Caco-2 (cell line): ENCODE measurements at regions not wholly inside any gene's neighbourhood (a gene's known extent, or its start where the extent isn't known, plus 50 kb on each side); places are given as distances from the start of the nearest gene placed in this dataset.

Experiments
- BruUV-seq: library from RNA; stranded (reverse); fragments of 400-500 nt; replicated peaks from 2 replicates; lab custom pipeline; 2021; lab: Mats Ljungman, UMichigan
- CTCF ChIA-PET: fragments of 300-600 bp; sonication (Branson Sonifier 250); formaldehyde crosslinking; loops from one replicate; lab custom pipeline; 2022; ENCODE audit warnings: antibody characterized with exemption; lab: Charles Lee
- POLR2A ChIA-PET: fragments of 300-600 bp; sonication (Branson Sonifier 250); formaldehyde crosslinking; loops from one replicate; lab custom pipeline; 2022; ENCODE audit warnings: antibody characterized with exemption; lab: Charles Lee
- DNase-seq, 2 experiments: peaks; one replicate each; pipeline versions ENCODE4 v3.0.0 to v3.0.0-alpha.2; 2020 to 2022
- H3K27me3 ChIP-seq: replicated peaks from 2 replicates; pipeline ENCODE4 v1.6.0; 2011; ENCODE audit warnings: low read length; ENCODE audit not compliant: control insufficient read depth, insufficient read depth
- H3K36me3 ChIP-seq: 2 replicates; pipeline ENCODE4 v1.5.1; 2011; ENCODE audit warnings: low read length; ENCODE audit not compliant: control insufficient read depth, insufficient read depth
- H3K4me1 ChIP-seq: fragments of 250-450 bp; sonication (Bioruptor Pico); 2 replicates; pipeline ENCODE4 v1.5.1; 2020; ENCODE audit warnings: mild to moderate bottlenecking
- H3K4me3 ChIP-seq: 2 replicates; pipeline ENCODE4 v1.5.1; 2011; ENCODE audit warnings: low read depth, mild to moderate bottlenecking, control low read depth, low read length
- H3K9me3 ChIP-seq: fragments of 250-450 bp; sonication (Bioruptor Pico); 2 replicates; pipeline ENCODE4 v1.5.1; 2020; ENCODE audit warnings: mild to moderate bottlenecking, moderate library complexity
- H3K27ac Mint-ChIP-seq: one replicate; pipeline ENCODE4 v1.8.0; 2022; ENCODE audit warnings: mixed read lengths; ENCODE audit not compliant: unreplicated experiment
- H3K27me3 Mint-ChIP-seq: one replicate; pipeline ENCODE4 v1.8.0; 2022; ENCODE audit warnings: mixed read lengths; ENCODE audit not compliant: insufficient read depth, unreplicated experiment
- H3K36me3 Mint-ChIP-seq: one replicate; pipeline ENCODE4 v1.8.0; 2022; ENCODE audit warnings: mild to moderate bottlenecking, mixed read lengths; ENCODE audit not compliant: insufficient read depth, unreplicated experiment
- H3K4me1 Mint-ChIP-seq: one replicate; pipeline ENCODE4 v1.8.0; 2022; ENCODE audit warnings: low read depth, mixed read lengths; ENCODE audit not compliant: unreplicated experiment
- H3K4me3 Mint-ChIP-seq: one replicate; pipeline ENCODE4 v1.8.0; 2022; ENCODE audit warnings: mild to moderate bottlenecking, moderate library complexity, mixed read lengths; ENCODE audit not compliant: unreplicated experiment
- H3K9me3 Mint-ChIP-seq: one replicate; pipeline ENCODE4 v1.8.0; 2022; ENCODE audit warnings: mixed read lengths; ENCODE audit not compliant: unreplicated experiment
- intact Hi-C: fragments of 100-400 bp; cut with micrococcal nuclease; formaldehyde crosslinking; loops from one replicate; pipeline ENCODE4 v1.10.0; 2022; ENCODE audit not compliant: unreplicated experiment
- TF ChIP-seq, protein P1 (sequence below), 2 experiments: fragments of 200-600 bp in 1 of 2; IDR thresholded peaks; 1 replicate in 1 of 2; 2 replicates in 1 of 2; pipeline versions ENCODE4 v1.5.1 to v1.8.0; 2011 to 2022; ENCODE audit warnings: antibody characterized with exemption in 1 of 2, control low read depth in 1 of 2, inconsistent platforms in 1 of 2, low read depth in 1 of 2, low read length in 1 of 2, mild to moderate bottlenecking in 1 of 2, moderate library complexity in 1 of 2; ENCODE audit not compliant: insufficient read depth in 1 of 2, severe bottlenecking in 1 of 2, unreplicated experiment in 1 of 2

GRCh38 chr11:133713406-133713805, 131.9 kb downstream of the SPATA19 start:
- CTCF ChIA-PET, result no interaction called here
- BruUV-seq, result no TSS peak
- TF ChIP-seq, protein P1, sequence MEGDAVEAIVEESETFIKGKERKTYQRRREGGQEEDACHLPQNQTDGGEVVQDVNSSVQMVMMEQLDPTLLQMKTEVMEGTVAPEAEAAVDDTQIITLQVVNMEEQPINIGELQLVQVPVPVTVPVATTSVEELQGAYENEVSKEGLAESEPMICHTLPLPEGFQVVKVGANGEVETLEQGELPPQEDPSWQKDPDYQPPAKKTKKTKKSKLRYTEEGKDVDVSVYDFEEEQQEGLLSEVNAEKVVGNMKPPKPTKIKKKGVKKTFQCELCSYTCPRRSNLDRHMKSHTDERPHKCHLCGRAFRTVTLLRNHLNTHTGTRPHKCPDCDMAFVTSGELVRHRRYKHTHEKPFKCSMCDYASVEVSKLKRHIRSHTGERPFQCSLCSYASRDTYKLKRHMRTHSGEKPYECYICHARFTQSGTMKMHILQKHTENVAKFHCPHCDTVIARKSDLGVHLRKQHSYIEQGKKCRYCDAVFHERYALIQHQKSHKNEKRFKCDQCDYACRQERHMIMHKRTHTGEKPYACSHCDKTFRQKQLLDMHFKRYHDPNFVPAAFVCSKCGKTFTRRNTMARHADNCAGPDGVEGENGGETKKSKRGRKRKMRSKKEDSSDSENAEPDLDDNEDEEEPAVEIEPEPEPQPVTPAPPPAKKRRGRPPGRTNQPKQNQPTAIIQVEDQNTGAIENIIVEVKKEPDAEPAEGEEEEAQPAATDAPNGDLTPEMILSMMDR (IDR thresholded peaks at IDR 0.05; ENCODE audit: insufficient read depth in 1 of 2, low read depth in 1 of 2, low read length in 1 of 2, severe bottlenecking in 1 of 2, unreplicated experiment in 1 of 2), result no peak

DNA sequence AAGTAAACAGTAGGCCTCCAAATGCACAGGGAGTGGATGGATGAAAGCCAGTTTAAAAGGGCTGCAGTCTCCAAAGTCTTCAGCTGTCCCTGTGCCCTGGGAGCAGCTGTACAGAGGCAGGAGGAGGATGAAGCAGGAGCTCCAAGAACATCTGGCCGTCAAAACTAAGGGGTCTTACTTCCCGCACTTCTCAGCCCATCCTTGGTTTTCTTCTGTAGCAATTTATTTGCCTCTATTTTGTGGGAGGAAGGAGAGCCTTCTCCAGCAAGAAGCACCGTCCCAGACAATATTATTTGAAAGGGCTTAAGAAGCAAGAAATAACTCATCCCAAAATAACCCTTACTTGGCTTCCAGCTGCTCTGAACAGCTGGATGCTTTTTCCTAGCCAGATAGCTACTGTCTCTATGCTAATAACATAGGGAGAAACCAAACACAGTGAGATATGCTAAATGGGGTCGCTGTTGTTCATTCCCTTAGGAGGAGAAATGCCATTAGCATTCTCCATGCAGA, 133.2 kb downstream of the SPATA19 start:
- BruUV-seq, result no TSS peak
- Mint-ChIP-seq H3K36me3 (no peaks in the 10 kb centered on the region), H3K27ac (no peak overlapping the region), H3K9me3 (no peaks in the 10 kb centered on the region), H3K4me3 (no peak overlapping the region), H3K27me3 (peaks cover 16% of the 10 kb centered on the region), H3K4me1 (no peaks in the 10 kb centered on the region)
- Histone ChIP-seq H3K36me3 (no peaks in the 10 kb centered on the region), H3K4me1 (no peaks in the 10 kb centered on the region), H3K9me3 (no peaks in the 10 kb centered on the region), H3K27me3 (no peaks in the 10 kb centered on the region), H3K4me3 (no peak overlapping the region)
- intact Hi-C loops, result no loop called here
- no peak for DNase-seq
- TF ChIP-seq, protein P1 (IDR thresholded peaks at IDR 0.05; ENCODE audit: insufficient read depth in 1 of 2, low read depth in 1 of 2, low read length in 1 of 2, severe bottlenecking in 1 of 2, unreplicated experiment in 1 of 2), result no peak
- ChIA-PET POLR2A (no interaction called here), CTCF (no interaction called here)

More at GRCh38 chr11:133713406-133713805, 131.9 kb downstream of the SPATA19 start:
- no peaks in the 10 kb centered on the region for H3K4me1 Mint-ChIP-seq
- H3K4me3 Mint-ChIP-seq, result no peak overlapping the region
- H3K4me3 ChIP-seq, result no peak overlapping the region
- no peaks in the 10 kb centered on the region for H3K4me1 ChIP-seq
- H3K9me3 ChIP-seq, result no peaks in the 10 kb centered on the region
- no peaks in the 10 kb centered on the region for H3K9me3 Mint-ChIP-seq
- DNase-seq, result no peak
- intact Hi-C loops, result no loop called here
- H3K27me3 ChIP-seq, result no peaks in the 10 kb centered on the region
- peaks cover 19% of the 10 kb centered on the region for H3K27me3 Mint-ChIP-seq
- no peak overlapping the region for H3K27ac Mint-ChIP-seq
- H3K36me3 Mint-ChIP-seq, result no peaks in the 10 kb centered on the region
- POLR2A ChIA-PET, result no interaction called here
- no peaks in the 10 kb centered on the region for H3K36me3 ChIP-seq

GRCh38 chr11:133711545-133711944, 133.8 kb downstream of the SPATA19 start:
- ChIA-PET CTCF (no interaction called here), POLR2A (no interaction called here)
- no peak overlapping the region for H3K4me3 ChIP-seq
- H3K27me3 Mint-ChIP-seq, result peaks cover 14% of the 10 kb centered on the region
- no peaks in the 10 kb centered on the region for H3K9me3 Mint-ChIP-seq
- BruUV-seq, result no TSS peak
- no peak overlapping the region for H3K27ac Mint-ChIP-seq
- no peaks in the 10 kb centered on the region for H3K9me3 ChIP-seq
- no peaks in the 10 kb centered on the region for H3K27me3 ChIP-seq
- H3K36me3 ChIP-seq, result no peaks in the 10 kb centered on the region
- H3K4me1 Mint-ChIP-seq, result no peaks in the 10 kb centered on the region
- intact Hi-C loops, result no loop called here
- no peaks in the 10 kb centered on the region for H3K4me1 ChIP-seq
- no peaks in the 10 kb centered on the region for H3K36me3 Mint-ChIP-seq
- DNase-seq, result no peak
- H3K4me3 Mint-ChIP-seq, result no peak overlapping the region
- TF ChIP-seq, protein P1 (IDR thresholded peaks at IDR 0.05; ENCODE audit: insufficient read depth in 1 of 2, low read depth in 1 of 2, low read length in 1 of 2, severe bottlenecking in 1 of 2, unreplicated experiment in 1 of 2), result no peak
